GM10266 (cell line): ENCODE measurements at regions not wholly inside any gene's neighbourhood (a gene's known extent, or its start where the extent isn't known, plus 50 kb on each side); places are given as distances from the start of the nearest gene placed in this dataset.

ENCODE experiments used
- DNase-seq: peaks from one replicate; pipeline ENCODE4 v3.0.0; 2012; ENCODE audit errors: extremely low spot score
- CTCF ChIP-seq: IDR thresholded peaks from 2 replicates; pipeline ENCODE4 v1.5.1; 2012; ENCODE audit warnings: mild to moderate bottlenecking, low read depth; ENCODE audit not compliant: control insufficient read depth, insufficient read depth; ENCODE audit errors: missing control alignments

- TF ChIP-seq CTCF: no peak
- DNase-seq: no peak
Measured at GRCh38 chr17:34769049-34769448, 189.7 kb downstream of the TMEM132E start.

GRCh38 chr17:34765291-34765690, 185.9 kb downstream of the TMEM132E start:
- no peak for TF ChIP-seq CTCF
- DNase-seq: no peak

GRCh38 chr17:34764716-34765115, 185.3 kb downstream of the TMEM132E start:
- TF ChIP-seq CTCF: no peak
- no peak for DNase-seq

- TF ChIP-seq CTCF: no peak
- DNase-seq: no peak
Measured at GRCh38 chr17:34763728-34764665, 184.6 kb downstream of the TMEM132E start.

- DNase-seq: no peak
- no peak for TF ChIP-seq CTCF
Measured at GRCh38 chr17:34762078-34762477, 182.7 kb downstream of the TMEM132E start.

- no peak for TF ChIP-seq CTCF
- DNase-seq: no peak
Measured at GRCh38 chr17:34761646-34762045, 182.3 kb downstream of the TMEM132E start.

- DNase-seq: no peak
- TF ChIP-seq CTCF: no peak
Measured at GRCh38 chr17:34760931-34761495, 181.6 kb downstream of the TMEM132E start.
